HG02970 (cell line): ENCODE measurements at regions not wholly inside any gene's neighbourhood (a gene's known extent, or its start where the extent isn't known, plus 50 kb on each side); places are given as distances from the start of the nearest gene placed in this dataset.

Source experiments
- ATAC-seq: cut with Tn5 transposase; IDR thresholded peaks from one replicate; pipeline ENCODE4 v1.9.1; 2021; ENCODE audit warnings: mild to moderate bottlenecking, moderate library complexity, moderate number of reproducible peaks; ENCODE audit not compliant: unreplicated experiment, low FRiP score

GRCh38 chr1:119298687-119299303 lies 69.8 kb upstream of the HAO2 start:
- ATAC-seq, result no peak

GRCh38 chr1:119302011-119302410 lies 66.6 kb upstream of the HAO2 start:
- ATAC-seq, result no peak

- no peak for ATAC-seq
These were observed 60.4 kb upstream of the HAO2 start for GRCh38 chr1:119308130-119308700.

- no peak for ATAC-seq
These were observed 59.8 kb upstream of the HAO2 start for GRCh38 chr1:119308806-119309205.

GRCh38 chr1:119310301-119310700 lies 58.3 kb upstream of the HAO2 start:
- ATAC-seq, result no peak

- no peak for ATAC-seq
These were observed 56.1 kb upstream of the HAO2 start for GRCh38 chr1:119312500-119312899.

- ATAC-seq, result no peak
These were observed 54.4 kb upstream of the HAO2 start for GRCh38 chr1:119314001-119314796.

DNA sequence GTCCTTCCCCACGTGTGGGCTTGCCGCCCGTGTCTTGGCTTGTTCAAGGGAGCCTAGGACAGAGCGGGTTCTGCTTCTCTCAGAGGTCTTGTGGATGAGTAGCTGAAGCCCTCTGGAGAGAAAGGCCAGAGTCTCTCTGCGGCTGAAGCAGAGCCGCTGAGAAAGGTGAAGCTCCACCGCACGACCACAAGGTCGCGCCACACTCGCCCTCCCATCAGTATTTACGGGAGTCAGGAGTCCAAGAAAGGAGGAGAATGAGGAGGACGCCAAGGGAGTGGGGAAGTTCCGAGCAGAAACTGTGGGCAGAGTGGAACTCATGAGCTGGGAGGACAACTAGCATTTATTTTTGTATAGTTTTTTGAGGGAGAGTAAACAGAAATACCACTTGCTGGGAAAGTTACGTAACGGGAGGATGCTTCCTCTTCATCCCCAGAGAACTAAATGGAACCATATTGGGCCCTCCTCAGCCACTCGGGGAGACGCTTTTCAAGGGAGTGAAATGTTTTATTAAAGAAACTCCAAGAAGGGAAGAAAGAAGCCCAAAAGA lies 51.6 kb upstream of the HAO2 start:
- ATAC-seq, result no peak

GRCh38 chr1:119318466-119319309 lies 49.9 kb upstream of the HAO2 start:
- peak; percentile 66 for ATAC-seq
